H9 (cell line): ENCODE measurements at regions not wholly inside any gene's neighbourhood (a gene's known extent, or its start where the extent isn't known, plus 50 kb on each side); places are given as distances from the start of the nearest gene placed in this dataset.

Experiments
- DNase-seq: peaks from one replicate; pipeline ENCODE4 v3.0.0-alpha.2; 2017
- H2AFZ ChIP-seq: one replicate; pipeline ENCODE4 v1.6.1; 2013; ENCODE audit warnings: mild to moderate bottlenecking, low read length, control low read depth, moderate library complexity
- H2AK5ac ChIP-seq: 2 replicates; pipeline ENCODE4 v1.6.1; 2013; ENCODE audit warnings: low read length, control low read depth, mixed read lengths; ENCODE audit not compliant: insufficient read length
- H2BK120ac ChIP-seq: one replicate; pipeline ENCODE4 v1.6.1; 2013; ENCODE audit warnings: low read depth, mild to moderate bottlenecking, low read length, control low read depth, inconsistent platforms; ENCODE audit not compliant: poor library complexity, severe bottlenecking
- H2BK12ac ChIP-seq: 2 replicates; pipeline ENCODE4 v1.6.1; 2013; ENCODE audit warnings: low read length, control low read depth, mixed read lengths, low read depth; ENCODE audit not compliant: insufficient read length
- H2BK15ac ChIP-seq: 2 replicates; pipeline ENCODE4 v1.6.1; 2013; ENCODE audit warnings: low read depth, low read length, control low read depth
- H2BK20ac ChIP-seq: one replicate; pipeline ENCODE4 v1.6.1; 2013; ENCODE audit warnings: low read depth, mild to moderate bottlenecking, low read length, control low read depth, inconsistent platforms; ENCODE audit not compliant: poor library complexity, severe bottlenecking
- H2BK5ac ChIP-seq: 2 replicates; pipeline ENCODE4 v1.6.1; 2013; ENCODE audit warnings: low read length, control low read depth, mixed read lengths; ENCODE audit not compliant: insufficient read length
- H3K14ac ChIP-seq: 2 replicates; pipeline ENCODE4 v1.6.1; 2013; ENCODE audit warnings: low read length, control low read depth; ENCODE audit not compliant: insufficient read depth
- H3K18ac ChIP-seq: 2 replicates; pipeline ENCODE4 v1.6.1; 2013; ENCODE audit warnings: low read depth, mild to moderate bottlenecking, mixed read lengths, low read length, control low read depth; ENCODE audit not compliant: insufficient read length
- H3K23ac ChIP-seq: 2 replicates; pipeline ENCODE4 v1.6.1; 2013; ENCODE audit warnings: low read length, control low read depth, mixed read lengths, low read depth; ENCODE audit not compliant: insufficient read length
- H3K23me2 ChIP-seq: 2 replicates; pipeline ENCODE4 v1.6.1; 2013; ENCODE audit warnings: low read depth, mild to moderate bottlenecking, mixed read lengths, low read length, control low read depth; ENCODE audit not compliant: insufficient read length, poor library complexity, severe bottlenecking
- H3K27ac ChIP-seq: 2 replicates; pipeline ENCODE4 v1.5.1; 2013; ENCODE audit warnings: low read length, control low read depth, mixed read lengths, low read depth; ENCODE audit not compliant: insufficient read length
- H3K27me3 ChIP-seq: 2 replicates; pipeline ENCODE4 v1.6.1; 2013; ENCODE audit warnings: low read length, control low read depth, inconsistent platforms; ENCODE audit not compliant: insufficient read depth
- H3K4ac ChIP-seq: 2 replicates; pipeline ENCODE4 v1.6.1; 2013; ENCODE audit warnings: low read depth, mild to moderate bottlenecking, control low read depth, inconsistent platforms, low read length, moderate library complexity
- H3K4me1 ChIP-seq: 2 replicates; pipeline ENCODE4 v1.6.1; 2013; ENCODE audit warnings: low read length, control low read depth, inconsistent platforms; ENCODE audit not compliant: insufficient read depth
- H3K4me2 ChIP-seq: 2 replicates; pipeline ENCODE4 v1.6.1; 2013; ENCODE audit warnings: low read length, control low read depth, mixed read lengths; ENCODE audit not compliant: insufficient read length, insufficient read depth
- H3K56ac ChIP-seq: 2 replicates; pipeline ENCODE4 v1.6.1; 2013; ENCODE audit warnings: low read depth, mild to moderate bottlenecking, mixed read lengths, low read length, control low read depth; ENCODE audit not compliant: insufficient read length
- H3K79me1 ChIP-seq: 2 replicates; pipeline ENCODE4 v1.6.1; 2013; ENCODE audit warnings: low read depth, mild to moderate bottlenecking, moderate library complexity, low read length, control low read depth, inconsistent platforms; ENCODE audit not compliant: insufficient read depth, poor library complexity, severe bottlenecking
- H3K79me2 ChIP-seq: 2 replicates; pipeline ENCODE4 v1.6.1; 2013; ENCODE audit warnings: low read length, control low read depth, inconsistent platforms; ENCODE audit not compliant: insufficient read depth
- H3K9ac ChIP-seq: 2 replicates; pipeline ENCODE4 v1.6.1; 2013; ENCODE audit warnings: low read length, control low read depth, mixed read lengths; ENCODE audit not compliant: insufficient read length; ENCODE audit errors: extremely low read depth
- H3K9me3 ChIP-seq: one replicate; pipeline ENCODE4 v1.6.1; 2013; ENCODE audit warnings: low read depth, low read length, inconsistent platforms; ENCODE audit not compliant: control insufficient read depth
- H3T11ph ChIP-seq: one replicate; pipeline ENCODE4 v1.6.1; 2013; ENCODE audit warnings: mild to moderate bottlenecking, low read length, control low read depth, inconsistent platforms
- H4K20me1 ChIP-seq: one replicate; pipeline ENCODE4 v1.6.1; 2013; ENCODE audit not compliant: control insufficient read depth, insufficient read length, insufficient read depth
- H4K5ac ChIP-seq: 2 replicates; pipeline ENCODE4 v1.6.1; 2013; ENCODE audit warnings: low read depth, mild to moderate bottlenecking, mixed read lengths, low read length, control low read depth; ENCODE audit not compliant: insufficient read length
- H4K8ac ChIP-seq: replicated peaks from 2 replicates; pipeline ENCODE4 v1.6.1; 2013; ENCODE audit warnings: low read length, control low read depth, mixed read lengths, low read depth; ENCODE audit not compliant: insufficient read length
- H4K91ac ChIP-seq: 2 replicates; pipeline ENCODE4 v1.6.1; 2013; ENCODE audit warnings: low read depth, mild to moderate bottlenecking, moderate library complexity, mixed read lengths, low read length, control low read depth; ENCODE audit not compliant: insufficient read length
- H3K27ac Mint-ChIP-seq, 3 experiments: 2 replicates in 2 of 3; 3 replicates in 1 of 3; pipeline ENCODE4 v1.8.0; 2020 to 2021; ENCODE audit warnings: mixed read lengths in 3 of 3, mild to moderate bottlenecking in 1 of 3, moderate library complexity in 1 of 3
- H3K27me3 Mint-ChIP-seq: 2 replicates; pipeline ENCODE4 v1.8.0; 2021; ENCODE audit warnings: low read depth, mild to moderate bottlenecking, moderate library complexity, mixed read lengths
- H3K36me3 Mint-ChIP-seq, 3 experiments: 2 replicates in 2 of 3; 3 replicates in 1 of 3; pipeline ENCODE4 v1.8.0; 2020 to 2021; ENCODE audit warnings: low read depth in 3 of 3, mixed read lengths in 3 of 3; ENCODE audit not compliant: insufficient read depth in 1 of 3
- H3K4me1 Mint-ChIP-seq, 2 experiments: 2 replicates each; pipeline ENCODE4 v1.8.0; 2020; ENCODE audit warnings: mixed read lengths in 2 of 2
- H3K4me3 Mint-ChIP-seq, 2 experiments: 2 replicates in 1 of 2; 3 replicates in 1 of 2; pipeline ENCODE4 v1.8.0; 2020 to 2021; ENCODE audit warnings: mild to moderate bottlenecking in 2 of 2, mixed read lengths in 2 of 2, moderate library complexity in 1 of 2
- H3K9me3 Mint-ChIP-seq, 2 experiments: 2 replicates in 1 of 2; 3 replicates in 1 of 2; pipeline ENCODE4 v1.8.0; 2020; ENCODE audit warnings: mild to moderate bottlenecking in 2 of 2, mixed read lengths in 2 of 2, moderate library complexity in 1 of 2
- CTCF ChIP-seq: fragments of 200-600 bp; sonication (generic); conservative IDR thresholded peaks from 3 replicates; pipeline ENCODE4 v1.8.0; 2021; ENCODE audit warnings: antibody characterized with exemption, mild to moderate bottlenecking
- WGBS: extraction: QIAGEN DNeasy Blood & Tissue Kit; methylation state at CpG from one replicate; pipeline ENCODE4 v1.1.7; 2013; ENCODE audit warnings: missing lambda C conversion rate, low lambda C conversion rate, mixed read lengths; ENCODE audit not compliant: insufficient read length; ENCODE audit errors: extremely low coverage; 5-methylcytosine and 5-hydroxymethylcytosine counted together

- no peak overlapping the region for H3K9ac ChIP-seq
- H2BK5ac ChIP-seq, result no peak overlapping the region
- DNase-seq, result no peak
- no peaks in the 10 kb centered on the region for H3K23me2 ChIP-seq
- no peaks in the 10 kb centered on the region for H4K20me1 ChIP-seq
- no peaks in the 10 kb centered on the region for H3K79me1 ChIP-seq
- H4K8ac ChIP-seq, result no peak overlapping the region
- H4K5ac ChIP-seq, result no peak overlapping the region
- 0 out of 7 replicates have a peak, but pooled peaks cover 0 to 3% (median 0%) of the 10 kb centered on the region in 3 experiments for H3K36me3 Mint-ChIP-seq
- H2BK15ac ChIP-seq, result no peak overlapping the region
- H3K27ac ChIP-seq, result no peak overlapping the region
- H3K27me3 Mint-ChIP-seq, result no peaks in the 10 kb centered on the region
- H2BK120ac ChIP-seq, result no peak overlapping the region
- H2BK20ac ChIP-seq, result no peak overlapping the region
- H3K18ac ChIP-seq, result no peak overlapping the region
- no peak for TF ChIP-seq CTCF
- no peak overlapping the region for H3K4me2 ChIP-seq
- H2AK5ac ChIP-seq, result no peak overlapping the region
- no peak overlapping the region for H3K23ac ChIP-seq
- no peaks in the 10 kb centered on the region for H3K4me1 Mint-ChIP-seq
- no peaks in the 10 kb centered on the region for H3K79me2 ChIP-seq
- WGBS, result no CpG with 5 or more reads among the region's 1 CpG
- H2AFZ ChIP-seq, result no peak overlapping the region
- no peaks in the 10 kb centered on the region for H3K27me3 ChIP-seq
- H3K56ac ChIP-seq, result no peak overlapping the region
- no peaks in the 10 kb centered on the region; a peak in 1 of 5 replicates for H3K9me3 Mint-ChIP-seq
- H2BK12ac ChIP-seq, result no peak overlapping the region
- H3K27ac Mint-ChIP-seq, result no peak overlapping the region
- H3K4ac ChIP-seq, result no peak overlapping the region
- no peak overlapping the region for H3K4me3 Mint-ChIP-seq
- H3T11ph ChIP-seq, result no peak overlapping the region
- H3K14ac ChIP-seq, result no peak overlapping the region
- no peaks in the 10 kb centered on the region for H3K9me3 ChIP-seq
- no peak overlapping the region for H4K91ac ChIP-seq
- no peaks in the 10 kb centered on the region for H3K4me1 ChIP-seq
Observed at GRCh38 chr7:13217768-13218167, 530.3 kb downstream of the ARL4A start.
